A549 (cell line): ENCODE measurements at regions not wholly inside any gene's neighbourhood (a gene's known extent, or its start where the extent isn't known, plus 50 kb on each side); places are given as distances from the start of the nearest gene placed in this dataset.

Experiments used
- E2F6 ChIP-seq: IDR thresholded peaks from 2 replicates; pipeline ENCODE4 v1.6.1; 2012; ENCODE audit warnings: low read depth, borderline replicate concordance
- SREBF2 ChIP-seq: fragments of 450-650 bp; IDR thresholded peaks from 2 replicates; pipeline ENCODE4 v1.6.1; 2014; ENCODE audit warnings: mild to moderate bottlenecking, moderate library complexity

GRCh38 chr11:88414385-88414861 lies 76.9 kb upstream of the CTSC start:
- TF ChIP-seq E2F6 (no peak), SREBF2 (no peak)
